GM19043 (cell line): ENCODE measurements at regions not wholly inside any gene's neighbourhood (a gene's known extent, or its start where the extent isn't known, plus 50 kb on each side); places are given as distances from the start of the nearest gene placed in this dataset.
"Not testable (repeated sequence)": the region's sequence is repeated elsewhere in the genome, so short reads cannot be mapped to it uniquely, and the experiment has no call there.

Experiments used
- ATAC-seq: cut with Tn5 transposase; IDR thresholded peaks from one replicate; pipeline ENCODE4 v1.9.1; 2021; ENCODE audit warnings: low read depth; ENCODE audit not compliant: unreplicated experiment

DNA sequence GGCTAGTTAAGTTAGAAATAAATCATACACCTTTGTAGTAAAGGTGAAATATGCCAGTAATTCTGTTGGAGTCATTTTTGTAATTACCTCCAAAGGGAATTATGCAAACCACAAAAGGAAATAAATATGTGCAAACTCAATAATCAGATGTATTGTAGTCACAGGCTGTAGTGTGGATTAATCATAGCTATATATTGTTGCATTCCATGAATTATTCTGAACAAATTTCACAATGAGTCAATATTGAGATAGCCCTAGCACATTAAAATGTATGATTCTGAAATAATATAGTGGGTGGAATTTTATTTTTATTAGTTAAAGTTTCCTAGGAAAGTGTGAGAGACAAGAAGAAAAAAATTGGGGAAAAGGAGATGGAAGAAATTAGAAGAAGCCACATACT lies 790.5 kb upstream of the PCDH20 start:
- ATAC-seq, result no peak

DNA sequence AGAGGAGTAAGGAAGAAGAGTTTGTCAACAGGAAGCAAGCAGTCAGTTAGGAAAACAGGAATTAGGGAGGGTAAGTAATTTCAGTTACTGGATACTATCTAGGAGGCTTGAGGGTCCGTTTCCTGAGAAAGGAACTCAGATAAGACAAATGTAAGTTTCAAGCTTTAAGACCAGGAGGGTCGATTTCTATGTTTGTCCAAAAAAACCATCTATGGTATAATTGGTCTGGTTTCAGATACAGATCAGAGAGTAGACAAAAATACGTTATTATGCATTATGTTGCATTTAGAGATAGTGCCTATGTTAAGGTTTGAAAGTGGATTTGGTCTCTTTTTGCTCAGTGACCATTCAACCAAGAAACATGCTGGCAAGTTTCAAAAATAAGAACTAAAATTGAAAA lies 789.6 kb upstream of the PCDH20 start:
- no peak for ATAC-seq

DNA sequence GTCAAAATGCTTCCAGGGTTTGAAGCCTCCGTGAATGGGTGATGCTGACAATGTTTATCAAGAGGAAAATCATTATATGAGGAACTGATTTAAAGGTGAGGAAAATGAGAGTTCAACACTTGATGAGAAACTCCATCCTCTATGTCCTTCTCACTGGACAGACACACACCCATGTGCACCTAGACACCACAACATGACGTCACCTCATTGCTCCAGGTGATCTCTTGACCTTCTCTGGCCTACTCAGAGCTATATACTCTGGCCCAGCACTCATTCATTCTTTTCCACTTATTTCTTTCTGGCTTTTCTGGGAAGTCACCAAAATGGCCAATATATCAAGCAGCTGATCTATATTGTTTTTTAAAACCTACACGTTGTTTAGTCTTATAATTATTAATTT lies 778.7 kb upstream of the PCDH20 start:
- ATAC-seq, result no peak

DNA sequence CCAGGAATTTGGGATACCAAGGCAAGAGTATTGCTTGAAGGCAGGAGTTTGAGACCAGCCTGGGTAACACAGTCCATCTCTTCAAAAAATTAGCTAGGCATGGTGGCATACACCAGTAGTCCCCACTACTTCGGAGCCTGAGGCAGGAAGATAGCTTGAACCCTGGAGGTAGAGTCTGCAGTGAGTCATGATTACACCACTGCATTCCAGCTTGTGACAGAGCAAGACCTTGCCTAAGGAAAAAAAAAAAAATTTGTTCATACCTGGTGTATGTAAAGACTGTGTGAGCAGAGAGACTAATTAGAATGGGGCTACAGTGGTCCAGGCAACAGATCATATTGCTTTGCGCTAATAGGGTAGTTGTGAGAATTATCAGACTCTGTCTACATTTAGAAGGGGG lies 778.3 kb upstream of the PCDH20 start:
- no peak for ATAC-seq

DNA sequence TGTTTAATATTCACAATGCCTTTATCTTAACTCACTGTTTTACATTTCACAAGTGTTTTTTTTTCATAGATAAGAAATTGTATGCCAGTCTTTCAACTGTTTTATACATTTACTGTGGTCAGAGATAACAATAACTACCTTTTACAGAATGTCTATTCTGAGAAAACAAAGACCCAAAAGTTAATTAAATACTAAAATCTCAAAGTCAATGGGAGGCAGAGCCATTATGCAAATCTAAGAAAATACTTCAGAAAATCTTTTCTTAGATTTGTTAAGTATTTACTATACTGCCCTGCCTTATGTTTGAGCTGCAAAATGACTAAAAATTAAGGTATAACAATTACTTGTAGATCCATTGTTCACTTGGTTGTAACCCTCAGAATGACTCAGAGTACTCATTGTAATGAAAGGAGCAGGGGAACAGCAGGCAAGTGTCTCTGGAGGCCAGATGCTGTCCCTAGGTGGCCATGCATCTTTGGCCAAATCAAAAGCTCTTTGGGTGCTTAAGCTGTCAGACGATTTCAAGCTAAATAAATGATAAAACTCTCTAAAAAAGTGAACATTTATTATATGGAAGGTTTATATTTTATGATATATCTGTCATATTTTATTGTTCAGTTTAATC lies 770.1 kb upstream of the PCDH20 start:
- ATAC-seq, result no peak

DNA sequence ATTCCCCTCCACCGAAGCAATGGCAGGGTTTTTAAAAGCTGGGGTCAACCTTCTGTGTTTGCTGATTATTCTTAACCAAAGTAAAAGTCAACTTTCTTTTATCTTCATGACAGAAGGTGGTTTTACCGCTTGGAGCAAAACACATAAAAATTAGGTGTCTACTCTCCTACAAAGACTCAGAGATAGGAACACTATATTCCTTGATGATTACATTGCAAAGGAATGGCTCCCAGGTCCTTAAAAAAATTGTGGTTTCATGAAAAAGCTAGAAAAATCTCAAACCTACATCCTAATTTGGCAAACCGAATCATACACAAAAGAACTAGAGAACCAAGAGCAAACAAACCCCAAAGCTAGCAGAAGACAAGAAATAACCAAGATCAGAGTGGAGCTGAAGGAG lies 760.4 kb upstream of the PCDH20 start:
- no peak for ATAC-seq

DNA sequence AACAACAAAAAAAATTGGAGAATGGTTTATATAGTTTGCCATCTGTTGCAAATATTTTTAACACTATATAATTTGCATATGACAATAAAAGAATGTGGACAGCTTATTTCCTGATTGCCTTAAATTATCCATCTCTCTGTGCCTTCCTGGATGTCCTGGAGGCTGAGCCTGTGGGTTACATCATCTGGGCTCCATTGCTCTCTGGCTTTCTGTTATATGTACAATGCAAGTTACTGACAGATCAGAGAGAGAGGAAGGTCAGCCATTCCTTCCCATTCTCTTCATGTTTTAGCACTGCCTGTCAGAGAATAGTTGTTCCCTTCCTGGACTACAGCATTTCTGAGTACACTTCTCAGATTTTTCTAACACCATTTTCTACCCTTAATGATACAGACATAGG lies 758.3 kb upstream of the PCDH20 start:
- ATAC-seq, result no peak

DNA sequence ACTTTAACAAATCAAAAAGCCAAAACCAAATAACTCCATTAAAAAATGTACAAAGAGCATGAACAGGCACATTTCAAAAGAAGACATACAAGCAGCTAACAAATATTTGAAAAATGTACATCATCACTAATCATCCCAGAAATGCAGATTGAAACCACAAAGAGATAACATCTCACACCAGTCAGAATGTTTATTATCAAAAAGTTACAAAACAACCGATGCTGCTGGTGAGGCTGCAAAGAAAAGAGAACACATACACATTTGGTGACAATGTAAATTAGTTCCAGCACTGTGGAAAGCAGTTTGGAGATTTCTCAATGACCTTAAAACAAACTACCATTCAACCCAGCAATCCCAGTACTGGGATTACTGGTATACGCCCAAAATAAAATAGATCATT lies 756.0 kb upstream of the PCDH20 start:
- no peak for ATAC-seq

DNA sequence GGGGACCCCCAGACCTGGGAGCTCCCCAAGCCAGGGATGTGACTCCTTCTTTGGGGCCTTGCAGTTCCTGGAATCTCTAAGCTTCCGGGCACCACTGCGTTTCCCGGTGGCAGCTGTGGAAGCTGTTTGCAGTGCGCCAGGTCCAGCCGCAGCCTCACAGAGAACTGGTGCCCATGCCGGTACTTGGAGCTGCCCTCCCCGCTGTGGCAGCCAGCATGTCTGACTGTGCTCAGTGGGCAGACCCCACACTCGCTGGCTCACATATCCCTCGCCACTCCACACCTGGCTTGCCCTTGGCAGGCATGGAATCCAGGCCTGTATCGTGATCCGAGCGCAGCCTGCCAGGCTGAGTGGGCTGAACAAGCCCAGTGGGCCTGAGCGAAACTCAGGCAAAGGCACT lies 753.2 kb upstream of the PCDH20 start:
- ATAC-seq, result no peak

DNA sequence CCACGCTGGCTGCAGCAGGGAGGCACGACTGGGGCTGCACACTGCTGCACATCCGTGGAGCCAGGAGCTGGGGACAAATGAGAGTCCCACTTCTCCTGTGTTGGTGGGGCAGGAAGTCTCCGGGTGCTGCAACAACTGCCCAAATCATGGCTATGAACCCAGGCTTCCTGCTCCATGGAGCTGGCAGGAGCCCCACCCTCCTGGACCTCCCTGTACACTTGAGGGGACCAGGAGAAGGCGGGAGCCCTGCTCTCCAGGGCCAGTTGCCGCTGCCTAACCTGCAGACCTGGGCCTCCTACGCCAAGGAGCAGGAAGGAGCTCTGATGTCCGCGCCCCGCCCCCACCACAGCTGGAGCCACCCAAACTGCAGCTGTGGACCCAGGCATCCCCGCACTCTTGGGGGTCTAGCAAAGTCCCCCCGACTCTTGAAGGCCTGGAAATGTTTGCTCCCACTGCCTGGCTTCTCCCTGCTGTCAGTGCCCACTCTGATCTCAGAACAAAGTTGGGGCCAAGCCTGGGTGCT lies 752.1 kb upstream of the PCDH20 start:
- ATAC-seq, result no peak

DNA sequence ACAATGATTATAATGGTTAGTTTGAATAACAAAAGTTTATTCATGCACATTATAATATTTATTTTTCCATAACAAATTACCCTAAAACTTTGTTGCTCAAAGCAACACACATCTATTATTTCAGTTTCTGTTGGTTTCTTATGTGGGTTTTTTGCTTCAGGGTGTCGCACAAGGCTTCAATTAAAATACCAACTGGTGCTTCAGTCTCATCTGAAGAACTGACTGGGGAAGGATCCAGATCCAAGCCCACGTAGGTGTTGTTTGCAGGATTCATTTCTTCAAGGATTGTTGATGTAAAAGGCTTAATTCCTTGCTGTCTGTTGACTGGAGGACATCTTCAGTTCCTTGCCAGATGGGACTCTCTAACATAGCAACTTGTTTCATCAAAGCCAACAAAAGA lies 747.2 kb upstream of the PCDH20 start:
- ATAC-seq, result no peak

DNA sequence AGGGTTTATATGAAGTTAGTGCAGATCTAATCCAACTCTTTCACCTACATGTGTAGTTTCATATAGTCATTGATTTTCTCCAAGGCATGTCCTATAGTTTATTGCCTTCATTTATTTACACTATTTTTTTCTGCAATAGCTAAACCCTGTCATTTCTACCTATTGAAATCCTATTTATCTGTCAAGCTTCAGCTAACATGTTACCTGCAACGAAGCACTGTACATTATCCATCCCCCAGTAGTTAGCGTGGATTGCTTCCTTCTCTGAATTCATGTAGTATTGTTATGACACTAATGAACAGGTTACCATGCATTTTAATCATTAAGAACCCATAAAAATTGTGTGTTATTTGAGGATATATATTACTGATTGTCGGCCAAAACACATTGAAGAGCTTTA lies 742.9 kb upstream of the PCDH20 start:
- ATAC-seq, result no peak

DNA sequence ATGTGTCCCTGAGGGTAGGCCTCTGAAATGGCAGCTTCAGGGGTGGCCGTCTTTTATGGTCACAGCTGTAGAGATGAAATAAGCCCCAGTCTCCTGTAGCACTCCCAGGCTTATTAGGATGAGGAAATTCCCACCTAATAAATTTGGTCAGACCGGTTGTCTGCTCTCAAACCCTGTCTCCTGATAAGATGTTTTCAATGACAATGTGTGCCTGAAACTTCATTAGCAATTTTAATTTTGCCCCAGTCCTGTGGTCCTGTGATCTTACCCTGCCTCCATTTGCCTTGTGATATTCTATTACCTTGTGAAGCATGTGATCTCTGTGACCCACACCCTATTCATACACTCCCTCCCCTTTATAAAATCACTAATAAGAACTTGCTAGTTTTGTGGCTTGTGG lies 736.1 kb upstream of the PCDH20 start:
- not testable (repeated sequence) for ATAC-seq

DNA sequence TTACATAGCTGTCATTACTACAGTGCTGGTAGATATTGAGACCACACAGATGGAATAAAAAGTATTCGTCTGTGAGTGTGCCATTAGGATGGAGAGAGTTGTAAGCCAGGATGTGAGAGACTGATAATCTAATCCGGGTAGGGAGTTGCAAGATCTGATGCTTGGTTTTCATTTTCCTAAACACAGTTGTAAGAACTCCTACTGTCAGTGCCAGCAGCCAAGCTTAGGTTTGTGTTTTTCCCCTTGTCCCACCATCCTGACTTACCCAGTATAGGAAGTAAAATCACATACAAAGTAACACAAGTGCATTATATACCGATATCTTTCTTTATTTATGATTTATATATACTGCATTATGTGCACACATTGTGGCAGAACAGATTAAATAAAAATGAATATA lies 726.4 kb upstream of the PCDH20 start:
- no peak for ATAC-seq

DNA sequence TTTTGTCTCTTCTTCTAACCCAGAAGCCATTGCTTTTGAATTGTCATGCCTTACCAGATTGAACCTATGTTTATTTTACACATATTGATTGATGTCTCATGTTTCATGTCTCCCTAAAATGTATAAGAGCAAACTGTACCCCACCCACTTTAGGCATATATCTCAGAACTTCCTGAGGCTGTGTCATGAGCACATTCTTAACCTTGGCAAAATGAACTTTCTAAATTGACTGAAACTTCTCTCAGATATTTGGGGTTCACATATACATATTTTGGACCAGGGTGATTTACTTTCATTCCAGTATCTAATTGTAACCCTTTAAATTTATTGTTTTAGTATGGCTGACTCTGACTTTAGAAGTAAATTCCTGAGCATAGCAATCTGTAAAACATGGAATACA lies 723.9 kb upstream of the PCDH20 start:
- ATAC-seq, result no peak

DNA sequence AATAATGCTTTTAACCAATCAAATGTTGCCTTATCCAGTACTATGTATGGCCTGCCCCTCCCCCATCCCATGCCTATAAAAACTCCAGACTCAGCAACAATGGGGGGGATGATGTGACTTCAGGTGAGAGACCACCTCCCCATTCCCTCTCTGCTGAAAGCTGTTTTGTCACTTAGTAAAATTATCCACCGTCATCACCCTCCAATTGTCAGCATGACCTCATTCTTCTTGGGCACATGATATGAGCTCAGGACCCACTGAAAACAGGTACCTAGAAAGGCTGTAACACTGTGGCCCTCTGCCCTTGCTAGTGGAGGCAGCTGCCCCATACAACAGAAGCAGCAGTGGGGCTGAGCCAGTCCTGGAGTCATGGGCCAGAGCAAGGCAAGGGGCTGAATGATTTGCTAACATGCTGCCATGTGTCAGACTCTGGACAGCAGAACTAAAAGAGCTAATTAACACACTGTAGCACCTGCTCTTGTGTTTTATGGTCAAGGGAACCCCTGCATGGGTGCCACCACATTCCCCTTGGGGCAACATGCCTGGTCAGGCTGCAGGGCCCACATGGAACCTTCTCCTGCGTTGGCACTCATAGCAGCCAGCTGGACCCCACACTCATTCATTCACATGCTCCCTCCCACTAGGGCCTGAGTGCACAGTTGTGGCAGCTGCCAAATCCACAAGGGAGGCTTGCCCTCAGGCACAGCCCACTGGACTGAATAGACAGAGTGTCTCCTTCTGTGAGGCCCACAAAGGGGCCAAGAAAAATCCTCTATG lies 722.2 kb upstream of the PCDH20 start:
- ATAC-seq, result no peak

DNA sequence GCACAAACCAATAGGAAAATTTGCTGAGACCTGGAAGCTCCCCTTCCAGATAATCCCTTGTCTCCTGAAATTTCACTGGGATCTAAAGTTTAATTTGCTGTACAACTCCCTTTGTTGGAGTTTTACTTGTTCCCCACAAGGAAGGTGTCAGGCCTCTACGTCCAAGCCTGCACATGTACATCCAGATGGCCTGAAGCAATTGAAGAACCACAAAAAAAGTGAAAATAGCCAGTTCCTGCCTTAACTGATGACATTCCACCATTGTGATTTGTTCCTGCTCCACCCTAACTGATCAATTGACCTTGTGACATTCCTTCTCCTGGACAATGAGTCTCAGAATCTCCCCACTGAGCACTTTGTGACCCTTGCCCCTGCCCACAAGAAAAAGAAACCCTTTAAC lies 716.0 kb upstream of the PCDH20 start:
- ATAC-seq, result no peak

DNA sequence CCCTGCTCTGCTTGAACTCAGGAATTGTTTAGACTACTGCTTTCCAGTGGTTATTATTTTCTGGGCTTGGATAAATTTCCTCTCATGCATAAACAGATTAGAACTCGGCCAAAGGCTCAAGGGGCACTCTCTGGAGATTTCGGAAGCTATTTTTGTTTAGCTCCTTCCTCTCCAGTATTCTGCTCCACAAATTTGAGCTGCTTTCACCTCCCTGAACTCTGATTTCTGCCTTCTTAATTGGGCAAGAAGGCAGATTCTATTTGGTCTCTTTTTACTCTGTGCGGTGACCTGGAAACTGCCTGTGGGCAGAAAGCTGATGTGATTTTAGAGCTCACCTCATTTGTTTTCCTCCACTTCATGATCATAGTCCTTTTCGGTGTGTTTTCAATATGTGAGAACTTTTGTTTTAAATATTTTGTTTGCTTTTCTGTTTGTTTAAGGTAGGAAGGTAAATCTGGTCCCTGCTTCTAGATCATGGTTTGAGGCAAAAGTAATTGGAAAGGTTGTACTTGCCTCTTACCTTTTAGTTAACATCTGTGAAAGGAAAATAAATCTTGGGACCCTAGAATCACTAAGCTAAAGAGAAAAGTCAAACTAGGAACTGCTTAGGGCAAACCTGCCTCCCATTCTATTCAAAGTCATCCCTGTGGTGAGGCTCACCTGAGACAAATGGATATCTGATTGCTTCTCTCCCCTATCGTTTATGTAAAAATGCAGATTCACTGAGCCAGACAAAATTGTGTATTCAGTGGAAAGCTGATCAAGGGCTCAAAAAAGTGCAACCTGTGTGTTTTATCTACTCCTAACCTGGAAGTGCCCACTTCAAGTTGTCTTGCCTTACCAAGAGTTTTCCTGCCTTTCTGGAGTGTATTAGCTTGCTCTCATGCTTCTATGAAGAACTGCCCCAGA lies 714.7 kb upstream of the PCDH20 start:
- ATAC-seq, result no peak

DNA sequence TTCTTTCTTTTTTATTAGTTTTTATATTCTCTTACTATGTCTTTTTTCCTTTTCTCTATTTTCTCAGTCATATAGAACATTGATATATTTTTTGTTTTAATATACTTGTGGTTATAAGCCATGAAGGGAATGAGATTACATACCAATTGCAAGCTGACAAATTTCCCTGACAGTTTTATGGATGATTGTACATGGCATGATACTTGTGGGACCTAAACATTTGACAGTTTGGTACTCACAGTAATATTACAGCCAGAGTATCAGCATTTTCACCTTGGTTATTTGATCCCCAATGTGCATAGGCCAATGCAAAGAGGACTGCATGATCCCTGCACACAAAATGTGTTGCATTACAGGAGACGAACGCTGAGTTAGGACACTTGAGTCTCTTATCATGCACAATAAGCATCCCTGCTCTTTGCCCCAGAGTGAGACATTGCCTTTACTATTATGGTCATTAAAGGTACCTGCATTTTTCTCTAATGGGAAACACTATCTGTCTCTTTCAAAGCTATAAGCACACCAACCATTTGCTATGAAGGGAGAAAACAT lies 713.4 kb upstream of the PCDH20 start:
- no peak for ATAC-seq

DNA sequence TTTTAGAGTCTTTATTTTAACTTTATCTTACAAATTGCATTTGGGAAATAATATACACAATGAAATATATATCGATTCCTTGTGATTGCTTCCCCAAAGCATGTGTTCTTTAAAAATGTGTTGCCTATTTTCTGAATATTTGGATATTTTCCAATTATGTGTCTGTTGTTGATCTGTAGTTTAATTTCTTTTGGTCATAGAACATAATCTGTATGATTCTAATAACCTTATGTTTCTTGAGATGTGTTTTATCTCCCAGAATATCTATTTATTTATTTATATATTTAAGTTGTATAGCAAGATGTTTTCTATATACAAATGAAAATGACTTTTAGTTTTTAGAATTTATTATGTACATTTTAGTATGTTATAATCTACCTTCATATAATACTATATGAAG lies 710.8 kb upstream of the PCDH20 start:
- no peak for ATAC-seq

DNA sequence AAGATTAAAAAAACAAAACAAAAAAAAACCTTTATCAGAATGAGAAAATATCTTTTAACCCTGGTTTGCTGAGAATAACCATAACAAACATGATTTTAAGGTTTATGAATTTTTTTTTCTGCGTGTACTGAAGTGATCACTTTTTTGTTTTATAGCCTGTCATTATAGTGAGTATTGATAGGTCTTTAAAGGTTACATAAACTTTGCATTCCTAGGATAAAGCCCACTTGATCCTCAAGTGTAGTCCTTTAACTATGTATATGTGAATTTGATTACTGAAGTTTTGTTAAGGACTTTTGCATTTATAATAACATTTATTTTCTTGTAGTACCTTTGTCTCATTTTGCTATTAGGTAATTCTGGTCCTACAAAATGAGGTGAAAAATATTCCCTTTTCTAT lies 709.8 kb upstream of the PCDH20 start:
- ATAC-seq, result no peak
